Type B pancreatic cell (in vitro differentiated cells): ENCODE measurements at regions not wholly inside any gene's neighbourhood (a gene's known extent, or its start where the extent isn't known, plus 50 kb on each side); places are given as distances from the start of the nearest gene placed in this dataset.
A peak's percentile ranks its signal among the peaks of the same experiment; 100 is the strongest.

Experiments used
- DNase-seq: peaks from one replicate; pipeline ENCODE4 v3.0.0; 2021; ENCODE audit warnings: mixed read lengths; ENCODE audit not compliant: unreplicated experiment; ENCODE audit errors: extremely low spot score
- H3K27ac Mint-ChIP-seq: 2 replicates; pipeline ENCODE4 v1.8.0; 2021; ENCODE audit warnings: mild to moderate bottlenecking, mixed read lengths
- H3K27me3 Mint-ChIP-seq: 2 replicates; pipeline ENCODE4 v1.8.0; 2021; ENCODE audit warnings: mixed read lengths
- H3K36me3 Mint-ChIP-seq: 2 replicates; pipeline ENCODE4 v1.8.0; 2021; ENCODE audit warnings: mixed read lengths
- H3K4me1 Mint-ChIP-seq: one replicate; pipeline ENCODE4 v1.8.0; 2021; ENCODE audit warnings: mixed read lengths; ENCODE audit not compliant: unreplicated experiment
- H3K4me3 Mint-ChIP-seq: 2 replicates; pipeline ENCODE4 v1.8.0; 2021; ENCODE audit warnings: mild to moderate bottlenecking, mixed read lengths
- H3K9me3 Mint-ChIP-seq: 2 replicates; pipeline ENCODE4 v1.8.0; 2021; ENCODE audit warnings: mixed read lengths
- TF ChIP-seq, protein P1 (sequence below): fragments of 200-600 bp; sonication (generic); conservative IDR thresholded peaks from 2 replicates; pipeline ENCODE4 v1.5.0; 2021; ENCODE audit warnings: antibody characterized with exemption, mild to moderate bottlenecking

DNA sequence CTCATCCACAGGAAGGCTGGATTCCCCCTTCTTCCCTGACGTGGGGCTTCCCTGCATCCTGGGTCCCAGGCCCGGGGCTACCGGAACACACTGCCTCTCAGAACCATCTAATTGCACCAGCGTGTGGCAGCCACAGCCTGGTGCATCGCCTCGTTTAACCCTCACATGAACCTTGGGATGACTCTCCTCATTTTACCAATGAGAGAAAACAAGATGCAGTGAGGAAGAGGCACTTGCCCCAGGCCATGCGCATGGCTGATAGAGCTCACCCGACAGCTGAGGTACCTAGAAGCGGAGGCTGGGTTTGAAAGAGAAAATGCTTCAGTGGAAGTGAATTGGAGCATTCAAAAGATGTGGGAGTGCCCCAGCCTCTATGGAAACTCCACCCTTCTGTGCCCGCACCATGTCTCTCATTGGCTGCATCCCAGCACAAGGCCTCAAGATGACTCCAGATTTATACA is 162.3 kb downstream of the KATNIP start:
- Mint-ChIP-seq H3K9me3 (no peaks in the 10 kb centered on the region), H3K4me1 (peaks cover 4% of the 10 kb centered on the region), H3K36me3 (peaks cover 19% of the 10 kb centered on the region), H3K27me3 (no peaks in the 10 kb centered on the region), H3K4me3 (no peak overlapping the region), H3K27ac (no peak overlapping the region)
- TF ChIP-seq, protein P1, sequence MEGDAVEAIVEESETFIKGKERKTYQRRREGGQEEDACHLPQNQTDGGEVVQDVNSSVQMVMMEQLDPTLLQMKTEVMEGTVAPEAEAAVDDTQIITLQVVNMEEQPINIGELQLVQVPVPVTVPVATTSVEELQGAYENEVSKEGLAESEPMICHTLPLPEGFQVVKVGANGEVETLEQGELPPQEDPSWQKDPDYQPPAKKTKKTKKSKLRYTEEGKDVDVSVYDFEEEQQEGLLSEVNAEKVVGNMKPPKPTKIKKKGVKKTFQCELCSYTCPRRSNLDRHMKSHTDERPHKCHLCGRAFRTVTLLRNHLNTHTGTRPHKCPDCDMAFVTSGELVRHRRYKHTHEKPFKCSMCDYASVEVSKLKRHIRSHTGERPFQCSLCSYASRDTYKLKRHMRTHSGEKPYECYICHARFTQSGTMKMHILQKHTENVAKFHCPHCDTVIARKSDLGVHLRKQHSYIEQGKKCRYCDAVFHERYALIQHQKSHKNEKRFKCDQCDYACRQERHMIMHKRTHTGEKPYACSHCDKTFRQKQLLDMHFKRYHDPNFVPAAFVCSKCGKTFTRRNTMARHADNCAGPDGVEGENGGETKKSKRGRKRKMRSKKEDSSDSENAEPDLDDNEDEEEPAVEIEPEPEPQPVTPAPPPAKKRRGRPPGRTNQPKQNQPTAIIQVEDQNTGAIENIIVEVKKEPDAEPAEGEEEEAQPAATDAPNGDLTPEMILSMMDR: no peak
- DNase-seq: no peak

DNA sequence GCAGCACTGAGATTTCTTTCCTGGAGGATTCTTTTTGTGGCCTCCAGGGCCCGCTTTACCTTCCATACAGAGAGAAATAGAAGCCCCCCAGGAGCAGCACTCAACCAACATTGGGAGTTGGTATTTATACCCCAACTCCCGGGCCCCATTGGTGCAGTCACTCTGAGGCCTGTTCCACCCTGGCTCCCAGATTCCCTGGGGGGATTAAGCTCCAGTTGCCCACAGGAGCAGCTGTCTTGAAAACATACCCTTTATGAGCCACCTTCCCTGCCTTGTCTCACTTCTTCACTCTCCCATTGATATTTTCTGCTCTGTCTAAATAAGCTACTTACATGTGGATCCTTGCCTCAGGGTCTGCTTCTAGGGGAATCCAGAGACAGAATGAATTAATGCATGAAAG is 167.8 kb downstream of the KATNIP start:
- Mint-ChIP-seq H3K4me3 (no peak overlapping the region), H3K9me3 (no peaks in the 10 kb centered on the region), H3K27me3 (no peaks in the 10 kb centered on the region), H3K36me3 (peaks cover 14% of the 10 kb centered on the region), H3K4me1 (peaks cover 37% of the 10 kb centered on the region), H3K27ac (no peak overlapping the region)
- DNase-seq: no peak
- TF ChIP-seq, protein P1: no peak

- H3K27ac Mint-ChIP-seq: no peak overlapping the region
- TF ChIP-seq, protein P1: no peak
Measured at GRCh38 chr16:27718201-27719105, 168.5 kb downstream of the KATNIP start.

GRCh38 chr16:27719106-27719445 is 169.1 kb downstream of the KATNIP start:
- Mint-ChIP-seq H3K9me3 (no peaks in the 10 kb centered on the region), H3K27ac (no peak overlapping the region), H3K27me3 (no peaks in the 10 kb centered on the region), H3K36me3 (peaks cover 16% of the 10 kb centered on the region), H3K4me1 (peaks cover 37% of the 10 kb centered on the region), H3K4me3 (no peak overlapping the region)
- no peak for DNase-seq
- TF ChIP-seq, protein P1: no peak

More at GRCh38 chr16:27718201-27719105, 168.5 kb downstream of the KATNIP start:
- H3K27me3 Mint-ChIP-seq: no peaks in the 10 kb centered on the region
- H3K4me1 Mint-ChIP-seq: peaks cover 37% of the 10 kb centered on the region
- no peaks in the 10 kb centered on the region for H3K9me3 Mint-ChIP-seq
- peaks cover 16% of the 10 kb centered on the region for H3K36me3 Mint-ChIP-seq
- no peak for DNase-seq
- no peak overlapping the region for H3K4me3 Mint-ChIP-seq

- TF ChIP-seq, protein P1: no peak
- peaks cover 25% of the 10 kb centered on the region for H3K36me3 Mint-ChIP-seq
- peaks cover 43% of the 10 kb centered on the region for H3K4me1 Mint-ChIP-seq
- DNase-seq: no peak
- H3K4me3 Mint-ChIP-seq: peak overlapping the region; percentile 54
- no peaks in the 10 kb centered on the region for H3K9me3 Mint-ChIP-seq
- H3K27me3 Mint-ChIP-seq: no peaks in the 10 kb centered on the region
- peak overlapping the region; percentile 75 for H3K27ac Mint-ChIP-seq
Measured at GRCh38 chr16:27720731-27721530, 171.0 kb downstream of the KATNIP start.
